HG03135 (cell line): ENCODE measurements at regions not wholly inside any gene's neighbourhood (a gene's known extent, or its start where the extent isn't known, plus 50 kb on each side); places are given as distances from the start of the nearest gene placed in this dataset.

ENCODE experiments used
- ATAC-seq: cut with Tn5 transposase; IDR thresholded peaks from one replicate; pipeline ENCODE4 v1.9.1; 2021; ENCODE audit warnings: mild to moderate bottlenecking, moderate library complexity; ENCODE audit not compliant: unreplicated experiment

DNA sequence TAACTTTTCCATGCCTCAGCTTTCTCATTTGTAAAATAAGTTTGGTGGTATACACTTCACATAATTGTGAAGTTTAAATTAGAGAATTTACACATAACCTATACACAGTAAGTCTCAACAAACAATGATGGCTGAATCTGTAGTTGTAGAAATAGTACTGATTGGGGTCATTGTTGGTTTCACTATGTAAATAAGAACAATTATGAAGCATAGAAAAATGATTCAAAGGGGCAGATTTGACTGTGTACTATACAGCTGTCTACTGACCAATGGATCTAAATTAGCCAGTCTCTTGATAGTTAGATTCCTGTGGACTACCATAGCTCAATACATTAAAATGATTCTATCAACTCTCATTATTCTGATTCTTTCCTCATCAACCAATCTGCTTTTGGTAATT lies 181.1 kb upstream of the STXBP5 start:
- no peak for ATAC-seq

DNA sequence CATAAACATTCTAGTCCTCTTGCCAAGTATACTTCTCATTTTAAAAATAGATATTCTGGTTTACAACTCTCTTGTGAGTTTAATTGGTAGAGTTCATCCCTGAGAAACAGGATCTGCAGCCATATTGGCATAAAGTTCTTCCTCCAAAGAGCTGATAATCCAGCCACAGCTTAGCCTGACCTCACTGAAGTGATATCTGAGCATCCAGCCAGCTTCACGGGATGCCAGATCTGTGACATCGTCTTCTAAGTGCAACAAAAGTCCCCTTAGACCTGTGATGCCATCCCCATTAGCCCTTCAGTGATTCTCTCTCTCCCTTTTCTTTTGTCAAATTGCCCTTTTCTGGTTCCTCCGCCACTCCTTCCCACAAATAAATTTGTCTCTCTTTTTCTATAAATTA lies 180.6 kb upstream of the STXBP5 start:
- ATAC-seq: no peak

GRCh38 chr6:147029923-147030322 lies 174.3 kb upstream of the STXBP5 start:
- no peak for ATAC-seq

GRCh38 chr6:147033267-147033666 lies 170.9 kb upstream of the STXBP5 start:
- ATAC-seq: no peak

DNA sequence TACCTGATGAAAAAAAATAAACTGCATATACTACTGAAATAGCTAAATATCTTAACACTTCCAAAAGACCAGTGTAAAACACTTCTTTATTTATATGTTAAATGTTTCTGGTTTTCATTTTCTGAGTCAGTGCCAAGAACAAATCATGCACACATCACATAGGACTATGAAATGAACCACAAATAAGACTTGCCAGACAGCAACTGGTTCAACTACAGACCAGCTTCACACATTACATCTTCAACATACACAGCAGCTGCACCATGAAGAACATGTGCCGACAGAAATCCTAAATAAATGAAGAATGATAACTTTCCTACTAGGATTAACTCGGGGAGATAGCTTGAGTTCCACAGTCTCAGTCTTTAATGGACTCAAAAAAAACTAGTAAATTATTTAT lies 168.3 kb upstream of the STXBP5 start:
- no peak for ATAC-seq

DNA sequence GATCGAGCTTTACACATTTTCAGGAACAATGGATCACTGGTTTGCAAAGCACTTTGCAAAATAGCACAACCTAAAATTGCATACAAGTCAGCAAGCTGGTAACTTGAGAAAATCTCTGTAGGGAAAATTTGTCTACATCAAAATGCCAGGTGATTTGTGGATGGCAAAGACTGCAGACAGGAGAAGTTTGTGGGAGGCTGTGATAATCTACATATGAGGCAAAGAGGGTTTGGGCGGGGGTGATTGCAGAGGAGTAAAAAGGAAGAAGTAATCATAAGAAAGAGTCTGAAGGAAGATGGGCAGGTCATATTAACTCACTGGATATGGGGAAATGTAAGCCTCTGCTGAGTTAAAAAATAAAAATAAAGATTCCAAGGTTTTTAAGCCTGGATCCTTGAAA lies 166.3 kb upstream of the STXBP5 start:
- no peak for ATAC-seq

DNA sequence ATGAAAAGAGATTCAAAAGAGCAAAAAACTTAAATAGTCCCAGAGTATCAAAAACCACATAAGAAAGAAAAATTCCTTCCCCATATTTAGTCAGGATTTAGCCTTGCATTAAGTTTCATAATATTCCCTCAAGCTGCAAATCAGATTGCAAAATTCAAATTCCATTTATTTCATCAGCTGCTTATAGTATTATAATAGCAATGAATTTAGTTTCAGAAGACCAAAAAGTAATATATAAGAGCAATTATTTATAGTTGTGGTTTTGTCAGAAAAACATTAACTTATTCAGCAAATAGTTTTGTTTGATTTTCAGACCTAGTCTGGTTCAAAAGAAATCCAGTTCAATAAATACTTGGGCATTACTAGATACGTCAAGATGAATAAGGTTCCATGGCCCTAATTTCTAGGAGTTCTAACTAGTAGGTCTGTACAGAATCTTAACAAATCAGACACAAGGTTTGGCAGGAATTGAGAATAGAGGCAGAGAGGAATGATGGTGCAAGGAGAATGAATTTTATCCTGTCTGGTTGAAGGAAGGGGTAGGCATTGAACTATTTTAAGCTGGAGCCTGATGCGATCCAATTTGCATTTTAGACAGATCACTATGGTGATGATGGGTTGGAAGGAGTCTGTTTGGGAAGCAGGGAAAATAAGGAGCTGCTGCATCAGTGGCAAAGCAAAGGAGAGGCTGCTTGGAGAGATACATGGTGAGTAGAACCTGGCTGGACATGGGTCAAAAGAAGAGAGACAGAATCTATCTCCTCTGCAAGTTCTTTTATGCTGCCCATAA lies 163.9 kb upstream of the STXBP5 start:
- no peak for ATAC-seq

GRCh38 chr6:147042679-147043078 lies 161.5 kb upstream of the STXBP5 start:
- ATAC-seq: no peak

- no peak for ATAC-seq
These were observed 160.2 kb upstream of the STXBP5 start for GRCh38 chr6:147043994-147044477.

GRCh38 chr6:147046141-147046877 lies 157.9 kb upstream of the STXBP5 start:
- no peak for ATAC-seq

DNA sequence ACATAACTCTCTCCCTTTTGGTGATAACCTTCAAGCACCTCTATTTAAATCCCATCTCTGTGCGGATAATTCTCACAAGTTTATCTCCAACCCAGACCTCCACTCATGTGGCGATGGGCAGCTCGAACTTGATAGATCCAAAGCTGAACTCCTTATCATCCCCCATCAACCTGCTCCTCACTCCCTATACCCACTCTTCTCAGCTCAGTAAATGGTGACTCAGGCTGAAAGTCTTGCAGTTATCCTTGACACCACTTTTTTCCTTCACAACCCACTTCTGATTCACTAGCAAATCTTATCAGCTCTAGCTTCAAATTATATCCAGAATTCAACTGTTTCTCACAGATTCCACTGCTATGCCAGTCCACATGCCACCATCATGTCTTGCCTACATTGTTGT lies 155.3 kb upstream of the STXBP5 start:
- ATAC-seq: no peak

DNA sequence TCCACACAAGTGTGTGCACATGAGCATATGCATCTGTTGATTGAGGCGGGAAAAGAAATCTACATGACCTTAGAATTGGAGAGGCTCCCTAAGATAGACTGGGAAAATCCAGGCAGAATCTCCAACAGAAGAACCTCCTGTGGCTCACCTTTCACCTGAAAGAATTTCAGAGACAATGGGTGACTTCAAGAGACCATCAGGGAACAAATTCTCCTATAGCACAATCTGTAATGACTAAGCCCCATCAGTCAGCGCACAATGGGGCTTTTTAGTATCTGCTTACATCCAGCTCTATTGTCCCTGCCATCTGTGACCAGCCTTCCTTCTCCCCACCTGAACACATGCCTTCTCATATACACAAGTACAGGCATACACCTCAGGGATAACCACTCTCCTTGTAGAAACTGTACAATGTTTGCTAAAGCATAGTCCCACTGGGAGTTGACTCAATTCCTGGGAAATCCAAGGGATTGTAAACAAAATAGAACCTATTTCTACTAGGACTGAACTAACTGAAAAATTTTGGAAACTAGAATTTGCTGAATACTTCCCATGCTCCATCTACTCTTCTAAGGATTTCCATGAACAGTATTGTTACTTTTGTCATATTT lies 150.8 kb upstream of the STXBP5 start:
- ATAC-seq: no peak

GRCh38 chr6:147054158-147054557 lies 150.1 kb upstream of the STXBP5 start:
- no peak for ATAC-seq

- no peak for ATAC-seq
These were observed 149.3 kb upstream of the STXBP5 start for GRCh38 chr6:147054871-147055270.

- ATAC-seq: no peak
These were observed 148.3 kb upstream of the STXBP5 start for GRCh38 chr6:147055821-147056392.

DNA sequence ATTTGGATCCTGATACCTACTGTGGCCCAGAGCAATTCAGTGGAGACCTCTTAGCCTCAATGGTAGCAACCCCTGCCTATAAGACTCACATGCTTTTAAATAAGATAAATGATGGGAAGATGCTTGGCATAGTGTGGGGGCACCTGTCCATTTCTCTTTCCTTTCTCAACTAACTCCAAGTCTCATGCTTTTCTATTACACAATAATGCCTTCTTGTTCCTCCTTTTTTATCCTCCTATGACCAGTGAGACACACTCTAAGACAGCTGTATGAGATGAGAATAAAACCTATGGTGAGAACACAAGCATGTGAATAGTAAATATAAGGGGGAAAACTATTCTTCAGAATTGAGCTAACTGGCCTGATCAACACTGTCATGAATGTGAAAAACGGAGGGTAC lies 147.0 kb upstream of the STXBP5 start:
- no peak for ATAC-seq

DNA sequence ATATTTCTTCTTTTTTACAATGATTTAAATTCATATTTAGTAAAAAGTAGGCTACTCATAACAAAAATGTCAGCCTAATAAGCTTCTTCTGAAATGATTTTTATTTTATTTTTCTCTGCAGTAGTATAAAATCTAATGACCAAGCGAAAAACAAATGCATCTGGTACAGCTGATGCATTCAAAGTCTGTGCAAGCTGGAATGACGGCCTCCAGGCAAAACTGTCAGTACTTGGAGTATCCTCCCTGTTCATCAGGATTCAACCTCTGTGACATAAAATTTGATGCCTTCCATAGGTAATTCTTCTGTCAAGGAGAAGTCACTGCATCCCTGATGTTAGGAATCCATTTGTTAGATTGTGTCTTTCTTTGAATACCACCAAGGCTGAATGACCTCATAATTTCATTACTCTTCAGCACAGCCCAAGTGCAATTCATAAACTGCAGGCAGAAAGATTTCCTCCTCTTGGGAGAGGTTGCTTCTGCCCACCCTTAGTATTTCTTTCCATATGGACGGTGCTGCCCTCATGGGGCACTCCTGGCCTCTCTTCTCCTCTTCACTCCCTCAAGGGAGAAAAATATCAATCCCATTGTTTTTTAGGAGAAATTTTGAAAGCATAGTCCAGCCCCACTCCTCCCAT lies 146.4 kb upstream of the STXBP5 start:
- no peak for ATAC-seq

- ATAC-seq: no peak
These were observed 145.3 kb upstream of the STXBP5 start for GRCh38 chr6:147058786-147059385.

GRCh38 chr6:147060636-147061035 lies 143.6 kb upstream of the STXBP5 start:
- no peak for ATAC-seq

GRCh38 chr6:147061252-147061651 lies 143.0 kb upstream of the STXBP5 start:
- no peak for ATAC-seq
